SK-N-MC (cell line): ENCODE measurements at regions not wholly inside any gene's neighbourhood (a gene's known extent, or its start where the extent isn't known, plus 50 kb on each side); places are given as distances from the start of the nearest gene placed in this dataset.
"Not testable (repeated sequence)": the region's sequence is repeated elsewhere in the genome, so short reads cannot be mapped to it uniquely, and the experiment has no call there.

Source experiments
- EZH2 ChIP-seq: fragments of 200-600 bp; sonication (generic); IDR thresholded peaks from one replicate; pipeline ENCODE4 v1.6.1; 2017; ENCODE audit warnings: antibody characterized with exemption
- FOXP2 ChIP-seq: optimal IDR thresholded peaks from 2 replicates; pipeline ENCODE3; 2011; ENCODE audit warnings: mild to moderate bottlenecking, moderate library complexity; ENCODE audit not compliant: insufficient read depth; ENCODE audit errors: extremely low read length, control extremely low read depth
- POLR2AphosphoS5 ChIP-seq: IDR thresholded peaks from 2 replicates; pipeline ENCODE4 v1.6.1; 2012; ENCODE audit warnings: mild to moderate bottlenecking, low read depth, low read length, borderline replicate concordance

DNA sequence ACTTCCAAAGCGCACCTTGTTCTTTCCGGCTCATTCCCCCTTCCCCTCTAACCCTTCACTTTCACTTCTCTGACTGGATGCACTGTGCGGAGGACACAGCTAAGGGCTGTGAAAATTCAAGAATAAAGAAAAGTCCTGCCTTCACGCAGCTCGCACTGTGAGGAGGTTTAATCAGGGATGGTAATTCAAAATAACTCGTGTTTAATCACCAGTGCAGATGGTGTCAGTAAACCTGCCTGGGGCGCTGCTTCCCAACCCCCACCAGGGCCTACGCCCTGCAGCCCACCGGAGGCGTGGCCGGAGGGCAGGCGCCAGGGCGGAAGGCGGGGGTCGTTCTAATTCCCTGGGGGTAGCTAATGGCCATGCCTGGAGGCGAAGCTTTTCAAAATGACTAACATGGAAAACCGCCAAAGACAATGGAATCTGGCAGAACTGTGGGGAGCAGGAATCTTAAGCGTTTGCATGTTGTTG, 136.6 kb upstream of the NBPF19 start:
- TF ChIP-seq EZH2, POLR2AphosphoS5, FOXP2: not testable (repeated sequence)
